ENCODE measurements at regions not wholly inside any gene's neighbourhood (a gene's known extent, or its start where the extent isn't known, plus 50 kb on each side); places are given as distances from the start of the nearest gene placed in this dataset.

- TF ChIP-seq FOXM1 (IDR thresholded peaks at IDR 0.05; ENCODE audit: low read depth) (no peak), CTCF (IDR thresholded peaks at IDR 0.05) (no peak), FOXJ3 (CRISPR knock-in tag; IDR thresholded peaks at IDR 0.05) (no peak), EZH2phosphoT487 (IDR thresholded peaks at IDR 0.05; ENCODE audit: borderline replicate concordance, low read depth) (no peak), POLR2AphosphoS5 (IDR thresholded peaks at IDR 0.05; ENCODE audit: low read depth, low read length) (no peak), USF2 (IDR thresholded peaks at IDR 0.05; ENCODE audit: borderline replicate concordance, low read depth, low read length) (no peak), TAF1 (IDR thresholded peaks at IDR 0.05; ENCODE audit: borderline replicate concordance, low read depth, low read length) (no peak), SIN3A (IDR thresholded peaks at IDR 0.05; ENCODE audit: borderline replicate concordance, low read depth, low read length) (no peak), EP300 (IDR thresholded peaks at IDR 0.05; ENCODE audit: borderline replicate concordance in 1 of 2, low read depth in 1 of 2, low read length in 1 of 2) (no peak), RAD21 (IDR thresholded peaks at IDR 0.05; ENCODE audit: low read length) (no peak), MEF2A (IDR thresholded peaks at IDR 0.05; ENCODE audit: borderline replicate concordance, low read depth) (no peak), GABPA (IDR thresholded peaks at IDR 0.05; ENCODE audit: low read depth) (no peak)
- TF ChIP-seq, protein P1, sequence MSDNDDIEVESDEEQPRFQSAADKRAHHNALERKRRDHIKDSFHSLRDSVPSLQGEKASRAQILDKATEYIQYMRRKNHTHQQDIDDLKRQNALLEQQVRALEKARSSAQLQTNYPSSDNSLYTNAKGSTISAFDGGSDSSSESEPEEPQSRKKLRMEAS (IDR thresholded peaks at IDR 0.05; ENCODE audit: low read depth), result no peak
Measured at GRCh38 chr1:220375715-220376114, 103.5 kb upstream of the RAB3GAP2 start.
